ENCODE measurements at regions not wholly inside any gene's neighbourhood (a gene's known extent, or its start where the extent isn't known, plus 50 kb on each side); places are given as distances from the start of the nearest gene placed in this dataset.

DNA sequence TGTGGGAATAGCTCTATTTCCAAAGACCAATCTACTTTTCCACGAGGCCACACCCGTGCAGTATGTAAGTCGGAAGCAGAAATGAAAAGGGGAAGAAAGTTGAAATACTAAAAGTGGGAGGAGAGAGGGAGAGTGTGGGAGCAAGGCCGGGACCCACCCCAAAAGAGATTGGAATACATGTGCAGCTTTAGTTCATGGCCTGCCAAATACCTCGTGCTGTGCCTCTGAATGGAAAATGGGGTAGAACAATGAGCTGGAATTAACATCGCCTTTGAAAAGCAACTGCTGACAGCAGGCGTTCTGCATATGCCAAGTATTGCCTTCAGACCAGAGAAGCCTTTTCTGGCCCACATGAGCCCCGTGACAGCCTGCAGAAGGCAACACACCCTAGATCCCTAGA, 155.6 kb downstream of the CD83 start:
- in situ Hi-C loops (cut with MboI; ENCODE audit: low sequenced_read_pairs) = no loop called here

DNA sequence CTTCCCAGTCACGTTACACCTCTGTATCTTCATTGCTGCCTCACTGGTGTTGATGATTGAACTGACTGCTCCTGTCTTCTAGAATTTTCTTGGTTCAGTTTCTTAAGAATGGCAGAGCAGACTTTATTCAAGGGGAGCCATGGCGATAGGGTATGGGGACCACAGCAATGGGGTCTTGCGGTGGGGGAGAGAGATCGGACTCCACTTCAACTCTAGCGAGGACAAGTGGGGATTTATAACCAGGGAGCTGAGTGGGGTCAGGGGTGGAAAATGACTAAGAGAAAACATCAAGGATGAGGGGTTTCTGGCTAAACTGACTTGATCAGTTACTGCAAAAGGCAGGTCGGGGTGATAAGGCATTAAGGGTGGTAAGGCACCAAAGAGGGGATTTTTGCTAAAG, 156.4 kb downstream of the CD83 start:
- in situ Hi-C loops (cut with MboI; ENCODE audit: low sequenced_read_pairs) = no loop called here

DNA sequence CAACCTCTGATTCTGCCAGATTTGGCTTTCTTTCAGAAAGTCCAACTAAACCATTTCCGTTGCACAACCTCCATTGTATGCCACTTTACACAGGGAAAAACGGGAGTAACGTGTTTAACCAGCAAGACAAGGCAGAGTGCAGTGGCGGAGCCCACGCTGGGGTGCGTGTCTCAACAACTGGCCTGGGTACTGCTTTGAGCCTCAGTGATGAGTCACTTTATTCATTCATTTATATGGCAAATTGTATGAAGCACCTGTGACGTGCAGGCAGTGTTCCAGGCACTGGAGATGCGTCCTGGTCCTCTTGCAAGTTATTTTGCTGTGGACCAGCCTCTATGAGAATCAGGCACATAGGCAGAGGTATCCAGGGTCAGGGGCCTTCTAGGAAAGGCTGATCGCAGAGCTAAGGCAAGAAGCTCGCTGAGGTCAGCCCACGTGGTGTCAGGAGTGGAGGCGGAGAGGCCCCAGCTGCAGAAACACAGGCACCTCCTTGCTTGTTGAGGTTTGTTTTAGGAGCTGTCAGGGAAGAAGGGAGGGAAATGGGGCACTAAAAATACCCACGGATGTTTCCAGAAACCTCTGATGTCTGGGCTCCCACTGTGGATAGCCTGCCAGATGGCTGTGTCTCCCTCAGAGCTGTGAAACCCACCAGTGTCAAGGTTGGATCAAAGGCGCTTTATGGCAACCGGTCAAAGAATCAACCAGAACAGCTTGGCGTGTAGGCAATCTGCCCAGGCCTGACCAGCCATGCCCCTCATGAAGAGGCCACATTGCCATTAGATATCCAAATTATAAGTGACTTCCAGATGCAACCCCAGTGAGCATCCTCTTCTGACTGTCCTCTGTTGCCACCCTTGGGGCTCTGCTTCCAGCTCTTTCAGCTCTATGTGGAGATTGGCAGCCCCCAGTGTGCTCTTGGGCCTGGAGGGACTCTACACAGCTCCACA, 157.2 kb downstream of the CD83 start:
- in situ Hi-C loops (cut with MboI; ENCODE audit: low sequenced_read_pairs) = no loop called here

DNA sequence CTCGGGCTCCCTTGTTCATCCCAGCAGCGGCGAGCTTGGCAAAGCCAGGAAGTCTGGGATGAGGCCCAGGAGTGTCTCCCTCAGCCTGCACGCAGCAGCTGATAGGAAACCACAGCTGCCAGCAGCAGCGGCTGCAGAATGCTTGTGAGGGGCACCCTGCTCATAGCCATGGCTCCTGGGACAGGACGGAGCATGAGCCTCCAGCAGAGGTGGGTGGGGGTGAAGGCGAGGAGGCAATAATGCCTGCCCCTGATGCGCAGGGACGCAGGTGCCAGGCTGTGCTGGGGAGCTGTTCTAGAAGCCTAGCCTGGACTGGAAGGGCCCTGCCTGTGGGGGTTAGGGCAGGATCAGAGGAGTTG, 157.9 kb downstream of the CD83 start:
- in situ Hi-C loops (cut with MboI; ENCODE audit: low sequenced_read_pairs) = no loop called here

DNA sequence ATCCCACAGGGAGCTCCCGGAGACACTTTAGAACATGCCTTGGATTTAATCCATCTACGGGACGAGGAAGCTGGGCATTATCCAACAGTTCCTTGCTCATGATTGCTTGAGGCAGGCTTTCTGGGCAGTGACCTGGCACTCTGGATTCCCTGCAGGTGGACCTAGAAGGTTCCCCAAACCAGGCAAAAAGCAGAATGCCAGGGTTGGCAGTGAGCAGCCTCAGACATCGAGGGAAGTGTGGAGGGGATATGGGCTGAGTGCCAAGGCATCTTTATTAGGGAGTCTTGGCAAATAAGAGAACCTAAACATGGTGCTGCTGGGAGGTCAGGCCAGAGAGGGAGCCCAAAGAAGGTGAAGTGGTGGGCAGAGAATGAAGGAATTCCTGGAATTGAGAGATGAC, 158.5 kb downstream of the CD83 start:
- in situ Hi-C loops (cut with MboI; ENCODE audit: low sequenced_read_pairs) = no loop called here

DNA sequence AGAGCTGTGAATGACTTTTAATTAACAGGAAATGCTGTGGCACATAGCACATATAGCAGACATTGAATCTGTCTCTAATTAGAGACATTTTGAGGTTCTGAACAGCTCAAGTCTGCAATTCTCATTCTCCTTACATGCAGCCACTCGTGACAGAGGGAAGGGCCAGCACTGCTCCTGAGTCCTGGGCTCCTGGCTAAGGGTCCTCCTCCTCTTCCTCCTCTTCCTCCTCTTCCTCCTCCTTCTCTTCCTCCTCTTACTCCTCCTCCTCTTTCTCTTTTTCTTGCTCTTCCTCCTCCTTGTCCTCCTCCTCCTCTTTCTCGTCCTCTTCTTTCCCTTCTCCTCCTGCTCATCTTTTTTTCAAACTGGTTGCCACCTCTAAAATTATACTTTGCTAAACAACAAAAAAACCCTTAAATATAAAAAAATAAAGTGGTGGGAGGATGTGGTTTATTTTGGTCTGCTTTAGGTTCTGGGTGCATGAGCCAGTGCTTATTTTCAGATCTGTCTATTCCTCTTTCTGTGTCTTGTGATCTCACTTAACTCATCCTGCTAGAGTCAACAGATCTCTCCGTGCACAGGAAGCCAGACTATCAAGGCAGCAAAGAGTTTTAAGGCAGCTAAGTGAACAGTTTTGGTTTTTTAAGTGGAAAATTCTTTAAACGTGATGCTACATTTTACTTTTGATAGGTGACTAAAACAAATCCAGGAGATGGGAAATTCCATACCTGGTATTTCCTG, 159.3 kb downstream of the CD83 start:
- in situ Hi-C loops (cut with MboI; ENCODE audit: low sequenced_read_pairs) = no loop called here

DNA sequence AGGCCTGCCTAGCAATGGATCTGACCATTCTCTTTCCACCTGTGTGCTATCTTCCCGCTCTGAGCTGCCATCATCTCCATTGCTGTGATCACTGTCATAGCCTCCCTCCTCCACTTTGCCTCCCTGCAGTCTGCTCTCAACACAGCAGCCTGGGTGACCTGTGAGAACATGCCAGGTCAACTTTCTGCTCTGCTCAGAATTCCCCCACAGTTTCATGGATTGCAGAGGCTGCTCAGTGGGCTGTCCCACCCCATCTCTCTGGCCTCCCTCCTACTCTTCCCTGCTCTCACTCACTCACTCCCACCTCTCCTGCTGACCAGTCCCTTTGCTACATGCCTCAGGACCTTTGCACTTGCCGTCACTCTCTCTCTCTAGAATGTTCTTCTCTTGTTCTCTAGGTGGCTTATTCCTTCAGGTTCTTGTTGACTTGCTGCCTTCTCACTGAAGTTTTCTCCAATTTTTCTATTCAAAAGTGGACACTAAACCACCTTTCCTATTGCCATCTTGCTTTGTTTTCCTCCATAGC, 159.9 kb downstream of the CD83 start:
- in situ Hi-C loops (cut with MboI; ENCODE audit: low sequenced_read_pairs) = no loop called here

DNA sequence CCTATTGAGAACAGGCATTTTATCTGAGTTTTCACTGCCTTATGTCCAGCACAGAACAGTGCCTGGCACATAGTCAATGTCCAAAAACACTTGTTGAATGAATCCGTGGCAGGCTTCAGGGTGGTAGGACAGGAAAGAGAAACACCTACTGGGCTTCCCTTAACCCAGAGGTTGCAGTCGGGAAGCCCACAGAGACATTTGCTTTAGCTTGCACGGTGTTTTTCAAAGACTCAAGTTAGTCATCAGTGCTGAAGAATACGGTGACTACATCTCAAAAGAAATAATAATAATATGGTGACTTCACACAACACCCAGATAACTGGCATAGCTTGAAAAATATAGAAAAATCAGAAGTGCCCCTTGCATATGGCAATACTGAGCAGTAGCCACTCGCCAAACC, 160.4 kb downstream of the CD83 start:
- in situ Hi-C loops (cut with MboI; ENCODE audit: low sequenced_read_pairs) = no loop called here

DNA sequence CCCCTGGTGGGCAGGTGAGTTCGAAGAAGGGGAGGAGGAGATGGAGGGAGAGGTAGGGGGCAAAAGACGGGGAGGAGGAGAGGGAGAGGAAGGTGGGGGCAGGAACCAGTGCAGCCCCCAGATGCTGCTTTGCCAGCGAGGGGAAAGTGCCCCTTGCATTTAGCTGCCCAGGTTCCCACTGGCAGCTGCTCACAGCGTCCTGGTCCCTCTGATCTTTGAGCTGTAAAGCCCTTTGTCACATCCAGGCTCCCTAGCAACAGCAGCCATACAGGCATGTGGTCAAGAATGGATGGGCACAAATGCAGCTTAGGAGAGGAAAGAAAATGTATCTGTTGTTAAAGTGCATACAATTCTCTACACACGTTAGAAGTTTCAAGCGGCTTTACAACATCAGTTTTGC, 160.9 kb downstream of the CD83 start:
- in situ Hi-C loops (cut with MboI; ENCODE audit: low sequenced_read_pairs) = no loop called here

DNA sequence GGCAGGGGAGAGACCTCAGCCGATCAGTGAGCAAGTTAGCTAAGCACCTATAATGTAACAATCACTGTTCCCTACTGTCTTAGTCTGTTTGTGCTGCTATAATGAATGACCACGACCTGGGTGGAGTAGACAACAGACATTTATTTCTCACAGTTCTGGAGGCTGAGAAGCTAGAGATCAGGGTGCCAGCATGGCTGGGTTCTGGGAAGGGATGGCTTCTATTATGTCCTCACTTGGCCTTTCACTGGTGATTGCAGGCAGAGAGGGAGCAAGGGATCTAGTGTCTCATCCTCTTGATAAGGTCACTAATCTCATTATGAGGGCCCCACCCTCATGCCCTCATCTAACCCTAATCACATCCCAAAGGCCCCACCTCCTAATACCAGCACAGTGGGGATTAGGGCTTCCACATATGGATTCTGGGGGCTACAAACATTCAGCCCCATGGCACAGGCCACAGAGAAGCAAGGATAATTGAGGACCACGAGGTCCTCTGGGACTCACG, 162.5 kb downstream of the CD83 start:
- in situ Hi-C loops (cut with MboI; ENCODE audit: low sequenced_read_pairs) = no loop called here

DNA sequence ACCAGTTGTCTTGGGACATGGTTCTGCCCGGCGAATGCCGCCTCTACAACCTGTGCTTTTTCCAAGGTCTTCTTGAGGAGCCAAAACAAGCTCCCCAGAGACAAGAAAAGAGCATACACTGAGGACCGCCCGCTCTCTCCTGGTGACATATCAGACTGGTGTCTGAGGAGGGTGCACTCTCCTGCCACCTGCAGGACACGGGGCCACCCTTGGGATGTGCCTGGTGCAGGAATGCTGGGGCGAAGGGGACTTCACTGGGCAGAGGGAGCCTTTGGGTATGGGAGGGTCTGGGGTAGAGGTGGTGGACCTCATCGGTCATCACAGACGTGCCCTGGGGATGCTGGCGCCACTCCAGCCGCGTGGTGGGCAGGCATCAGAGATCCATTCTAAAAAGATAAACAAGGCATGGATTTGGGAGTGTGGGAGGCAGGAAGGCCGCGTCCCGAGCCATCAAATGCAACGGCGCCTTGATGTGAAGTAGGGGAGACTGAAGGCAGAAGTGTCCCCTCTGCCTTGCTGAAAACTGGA, 163.3 kb downstream of the CD83 start:
- in situ Hi-C loops (cut with MboI; ENCODE audit: low sequenced_read_pairs) = no loop called here

DNA sequence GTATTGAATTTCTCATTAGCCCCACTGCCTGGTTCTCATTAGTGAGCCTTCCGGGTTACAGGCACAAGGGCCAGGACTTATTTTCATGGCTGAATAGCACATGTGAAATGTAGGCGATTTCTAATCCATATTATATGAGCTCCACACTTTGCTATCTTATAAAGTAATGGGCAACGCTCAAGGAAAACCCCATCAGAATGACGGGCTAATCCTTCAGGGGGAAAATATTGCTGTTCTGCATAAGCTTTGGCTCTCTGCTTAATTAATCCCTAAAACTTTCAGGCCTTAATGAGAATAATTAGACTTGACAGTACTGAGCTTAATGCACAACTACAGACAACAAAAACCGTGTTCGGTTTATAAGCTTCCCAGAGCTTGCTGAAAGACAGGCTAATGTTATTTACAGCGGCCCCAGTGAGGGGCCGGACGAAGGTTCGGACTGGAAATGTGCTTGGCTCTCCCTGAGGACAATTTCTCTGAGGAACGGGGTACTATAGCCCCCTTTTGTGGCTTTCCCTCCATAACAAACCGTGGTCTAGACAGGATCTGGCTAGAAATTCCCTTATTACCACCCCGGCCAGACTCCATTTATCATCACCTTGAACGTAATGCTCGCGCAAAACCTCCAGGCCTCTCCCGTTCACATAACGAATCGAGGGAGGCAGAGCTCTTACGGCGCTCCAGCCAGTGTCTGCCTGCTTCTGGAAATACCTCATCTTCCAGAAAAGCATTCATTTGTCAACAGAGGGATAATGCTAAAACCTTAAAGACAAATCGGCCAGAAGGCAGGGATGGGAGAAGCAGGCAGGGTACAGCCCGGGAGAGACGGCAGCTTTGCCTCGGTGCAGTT, 164.5 kb downstream of the CD83 start:
- in situ Hi-C loops (cut with MboI; ENCODE audit: low sequenced_read_pairs) = no loop called here

DNA sequence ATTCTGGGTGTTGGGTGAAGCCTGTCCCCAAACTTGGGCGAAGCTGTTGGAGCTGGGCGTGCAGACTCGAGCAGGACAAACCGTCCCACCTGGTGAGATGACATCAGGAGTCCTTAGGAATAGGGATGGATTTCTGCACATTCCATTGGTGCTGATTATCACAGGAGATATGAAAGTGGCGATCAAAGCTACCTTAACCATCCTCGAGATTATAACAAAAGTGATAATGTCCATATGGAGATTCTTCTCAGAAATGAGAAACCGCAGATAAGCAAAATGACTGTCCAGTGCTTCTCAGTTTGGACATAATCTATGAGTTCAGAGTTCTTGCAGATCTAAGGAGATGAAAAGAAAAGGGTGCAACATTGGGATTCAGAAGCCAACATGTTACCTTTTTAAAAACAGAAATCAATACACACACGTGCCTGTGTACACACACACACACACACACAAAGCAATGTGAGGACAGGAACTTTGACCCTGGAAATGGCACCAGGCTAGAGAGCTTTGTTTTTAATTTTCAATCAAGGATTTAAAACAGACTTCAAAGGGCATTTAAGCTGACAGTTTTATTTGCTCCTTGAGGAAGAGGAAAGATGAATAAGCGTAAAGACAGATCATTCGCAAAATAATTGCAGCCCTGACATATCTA, 165.4 kb downstream of the CD83 start:
- in situ Hi-C loops (cut with MboI; ENCODE audit: low sequenced_read_pairs) = no loop called here

DNA sequence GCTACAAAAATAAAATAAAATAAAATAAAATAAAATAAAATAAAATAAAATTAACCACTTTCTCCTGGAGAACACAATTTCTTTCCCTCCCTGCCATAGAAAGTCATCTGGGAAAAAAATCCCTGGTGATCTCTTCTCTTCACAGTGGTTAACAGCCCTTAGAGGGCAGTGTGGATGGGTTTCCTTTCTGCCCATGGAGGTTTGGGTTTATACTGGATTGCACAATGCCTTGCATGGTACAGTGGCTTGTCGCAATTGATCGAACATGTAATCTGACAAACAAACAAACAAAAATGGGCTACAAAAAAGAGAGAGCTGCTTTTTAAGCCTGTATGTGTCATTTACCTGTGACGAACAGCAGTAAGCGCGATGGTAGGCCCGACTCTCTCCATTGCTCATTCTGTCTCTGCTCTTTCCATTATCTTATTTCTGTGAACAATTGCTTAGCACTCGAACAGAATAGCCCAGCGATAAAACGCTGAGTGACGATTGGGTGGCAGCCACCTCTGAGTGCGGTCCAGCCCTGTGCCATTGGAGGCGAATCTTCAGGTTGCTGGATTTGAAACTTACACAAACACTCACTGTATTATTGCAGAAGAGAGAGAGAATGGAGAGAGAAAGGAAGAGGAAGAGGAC, 166.1 kb downstream of the CD83 start:
- in situ Hi-C loops (cut with MboI; ENCODE audit: low sequenced_read_pairs) = no loop called here

DNA sequence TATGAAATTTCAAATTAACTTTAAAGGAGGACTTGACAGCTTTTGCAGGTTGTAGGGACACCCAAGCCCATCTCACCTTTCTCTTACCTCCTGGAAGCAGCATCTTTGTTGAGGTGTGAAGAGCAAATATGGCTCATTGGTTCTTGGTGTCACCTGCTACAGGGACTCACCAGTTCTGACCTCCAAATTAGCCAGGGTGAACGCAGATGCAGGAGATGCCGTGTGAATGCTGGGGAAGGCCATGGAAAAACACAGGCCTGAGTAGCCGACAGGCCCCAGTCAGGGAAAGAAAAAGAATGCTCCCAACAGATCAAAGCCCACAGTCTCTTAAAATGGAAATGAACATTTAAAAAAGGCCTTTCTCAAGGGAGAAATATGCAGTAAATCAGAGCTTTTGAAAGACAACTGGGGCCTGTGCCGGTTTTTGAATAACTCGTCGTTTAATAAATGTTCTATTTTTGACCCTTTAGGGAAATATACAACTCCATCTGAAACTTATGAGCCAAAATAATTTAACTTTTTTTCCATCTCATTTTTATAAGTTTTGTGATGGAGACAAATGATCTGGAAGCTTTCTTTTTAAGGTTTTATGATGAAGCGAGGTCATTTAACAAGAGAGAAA, 167.5 kb downstream of the CD83 start:
- in situ Hi-C loops (cut with MboI; ENCODE audit: low sequenced_read_pairs) = no loop called here

DNA sequence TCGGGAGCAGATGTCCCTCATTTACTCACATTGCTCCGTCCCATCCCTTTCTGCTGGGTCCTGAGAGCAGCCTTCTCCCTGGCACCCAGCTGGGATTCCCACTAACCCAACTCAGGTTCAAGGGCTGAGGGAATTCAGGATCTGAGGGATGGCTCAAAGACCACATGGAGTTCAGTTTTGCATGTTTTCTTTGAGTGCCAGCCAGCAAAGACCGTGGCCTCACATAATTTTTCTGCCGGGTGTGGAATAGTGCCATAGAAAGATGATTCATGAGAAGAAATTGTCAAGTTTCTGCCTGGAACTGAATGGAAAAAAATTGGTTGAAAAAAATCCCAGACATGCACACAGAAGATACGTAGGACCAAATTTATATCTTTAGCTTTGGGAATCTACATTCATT, 168.6 kb downstream of the CD83 start:
- in situ Hi-C loops (cut with MboI; ENCODE audit: low sequenced_read_pairs) = no loop called here

DNA sequence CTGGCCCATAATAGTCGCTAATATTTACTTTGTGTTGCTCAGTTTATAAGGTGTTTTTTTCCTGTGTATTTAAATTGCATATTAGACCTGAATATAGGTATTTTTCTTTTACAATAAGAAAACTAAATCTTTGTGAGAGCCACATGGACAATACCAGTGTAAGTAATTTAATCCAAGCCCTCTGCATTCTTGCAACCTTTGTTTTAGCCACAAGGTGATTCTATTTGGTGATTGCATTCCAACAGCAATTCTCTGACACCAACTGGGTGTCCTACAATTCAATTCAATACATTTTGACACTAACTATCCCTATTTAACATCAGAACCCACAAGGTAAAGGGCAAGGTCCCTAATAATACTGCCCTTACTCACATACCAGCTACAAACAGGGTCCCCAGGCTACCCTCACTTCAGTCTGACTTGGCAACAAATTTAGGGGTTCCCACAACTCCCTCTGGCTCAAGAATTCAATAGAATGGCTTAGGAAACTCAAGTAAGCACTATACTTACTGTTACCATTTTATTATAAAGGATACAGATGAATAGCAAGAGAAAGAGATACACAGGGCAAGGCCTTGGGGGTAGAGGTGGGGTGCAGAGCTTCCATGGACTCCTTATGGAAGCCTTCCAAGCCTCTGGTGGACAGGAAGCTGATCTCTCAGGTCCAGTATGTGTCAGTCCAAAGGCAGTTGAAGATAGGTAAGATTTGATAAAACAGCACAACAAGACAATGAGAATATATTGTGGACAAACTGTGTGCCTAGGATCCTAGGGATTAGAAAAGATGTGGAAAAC, 169.3 kb downstream of the CD83 start:
- in situ Hi-C loops (cut with MboI; ENCODE audit: low sequenced_read_pairs) = no loop called here

DNA sequence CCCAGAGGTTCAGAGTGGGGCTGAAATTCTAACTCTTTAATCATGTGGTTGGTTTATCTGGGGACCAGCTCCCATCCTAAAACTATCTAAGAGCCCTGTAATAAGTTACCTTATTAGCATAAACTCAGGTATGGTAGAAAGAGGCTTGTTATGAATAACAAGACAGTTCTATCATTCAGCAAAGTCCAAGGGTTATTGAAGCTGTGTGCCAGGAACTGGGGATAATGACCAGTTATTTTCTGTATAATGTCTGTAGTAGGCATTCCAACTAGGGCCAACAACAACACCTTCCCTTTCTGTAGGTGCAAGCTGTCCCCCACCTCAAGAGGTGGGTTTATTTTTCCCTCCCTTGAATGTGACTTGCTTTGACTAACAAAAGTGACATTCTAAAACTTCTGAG, 170.1 kb downstream of the CD83 start:
- in situ Hi-C loops (cut with MboI; ENCODE audit: low sequenced_read_pairs) = no loop called here
